ENCODE measurements at regions not wholly inside any gene's neighbourhood (a gene's known extent, or its start where the extent isn't known, plus 50 kb on each side); places are given as distances from the start of the nearest gene placed in this dataset.

- TF ChIP-seq CTCF (IDR thresholded peaks at IDR 0.05; ENCODE audit: low read depth, low read length) (no peak), EZH2phosphoT487 (IDR thresholded peaks at IDR 0.05; ENCODE audit: low read depth) (no peak)
These were observed 521.2 kb downstream of the CHSY3 start for GRCh38 chr5:130425424-130425823.
